AG10803 (cell line): ENCODE measurements at regions not wholly inside any gene's neighbourhood (a gene's known extent, or its start where the extent isn't known, plus 50 kb on each side); places are given as distances from the start of the nearest gene placed in this dataset.

Experiments
- DNase-seq: peaks from one replicate; pipeline ENCODE4 v3.0.0; 2010; ENCODE audit warnings: low read depth
- H3K4me3 ChIP-seq: 2 replicates; pipeline ENCODE4 v1.5.1; 2011; ENCODE audit warnings: mild to moderate bottlenecking, low read length, control low read depth
- CTCF ChIP-seq: conservative IDR thresholded peaks from 2 replicates; pipeline ENCODE4 v1.5.1; 2011; ENCODE audit warnings: mild to moderate bottlenecking, low read length, control low read depth, inconsistent platforms

GRCh38 chr6:119533603-119534279 is 184.2 kb upstream of the MAN1A1 start:
- peak; percentile 60 for DNase-seq
- no peak for TF ChIP-seq CTCF
- H3K4me3 ChIP-seq, result no peak overlapping the region

- TF ChIP-seq CTCF, result 0 out of 2 replicates have a peak, but pooled peaks have one; percentile 11
- H3K4me3 ChIP-seq, result no peak overlapping the region
- DNase-seq, result peak; percentile 3
Observed at GRCh38 chr6:119527231-119527578, 177.6 kb upstream of the MAN1A1 start.

GRCh38 chr6:119526561-119527230 is 177.1 kb upstream of the MAN1A1 start:
- no peak for DNase-seq
- TF ChIP-seq CTCF, result no peak
- H3K4me3 ChIP-seq, result no peak overlapping the region

- no peak for TF ChIP-seq CTCF
- DNase-seq, result no peak
Observed at GRCh38 chr6:119524410-119524809, 174.8 kb upstream of the MAN1A1 start.

GRCh38 chr6:119523556-119523955 is 174.0 kb upstream of the MAN1A1 start:
- no peak overlapping the region for H3K4me3 ChIP-seq
- DNase-seq, result no peak
- no peak for TF ChIP-seq CTCF

More at GRCh38 chr6:119524410-119524809, 174.8 kb upstream of the MAN1A1 start:
- H3K4me3 ChIP-seq, result no peak overlapping the region

- no peak for TF ChIP-seq CTCF
- DNase-seq, result no peak
- H3K4me3 ChIP-seq, result no peak overlapping the region
Observed at GRCh38 chr6:119521251-119521650, 171.7 kb upstream of the MAN1A1 start.

GRCh38 chr6:119517428-119517827 is 167.9 kb upstream of the MAN1A1 start:
- H3K4me3 ChIP-seq, result no peak overlapping the region
- DNase-seq, result peak; percentile 9
- no peak for TF ChIP-seq CTCF
